Endometrium (tissue), 2 donors: ENCODE measurements at regions not wholly inside any gene's neighbourhood (a gene's known extent, or its start where the extent isn't known, plus 50 kb on each side); places are given as distances from the start of the nearest gene placed in this dataset.
"Not testable (repeated sequence)": the region's sequence is repeated elsewhere in the genome, so short reads cannot be mapped to it uniquely, and the experiment has no call there.

Source experiments
- FAIRE-seq: peaks from 2 replicates; lab custom pipeline; 2012; peaks lifted over from hg19 to GRCh38; lab: Jason Lieb, UNC
- donor health status: control.
- donor health status: control.

DNA sequence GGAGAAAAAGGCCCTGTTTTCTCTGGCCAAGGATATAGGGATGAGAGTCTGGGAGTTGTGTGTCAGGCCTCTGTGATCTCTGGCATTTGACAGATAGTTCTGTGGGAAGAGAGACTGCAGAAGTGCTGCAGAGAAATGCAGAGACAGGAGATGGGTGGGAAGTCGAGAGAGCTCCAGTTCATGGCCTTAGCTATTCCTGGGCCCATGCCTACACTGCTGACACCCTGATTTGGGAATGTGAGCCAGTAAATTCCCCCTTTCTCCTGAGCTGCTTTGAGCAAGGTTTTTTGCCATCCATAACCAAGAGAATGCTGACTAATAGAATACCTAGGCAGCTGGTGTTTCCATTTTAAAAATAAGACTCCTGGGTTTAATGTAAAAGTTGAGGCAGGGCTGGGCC lies 59.3 kb downstream of the EBLN2 start:
- FAIRE-seq: no peak

GRCh38 chr3:73121669-73122331 lies 60.3 kb downstream of the EBLN2 start:
- FAIRE-seq: no peak

- FAIRE-seq: no peak
These were observed 72.6 kb downstream of the EBLN2 start for GRCh38 chr3:73134034-73134433.

DNA sequence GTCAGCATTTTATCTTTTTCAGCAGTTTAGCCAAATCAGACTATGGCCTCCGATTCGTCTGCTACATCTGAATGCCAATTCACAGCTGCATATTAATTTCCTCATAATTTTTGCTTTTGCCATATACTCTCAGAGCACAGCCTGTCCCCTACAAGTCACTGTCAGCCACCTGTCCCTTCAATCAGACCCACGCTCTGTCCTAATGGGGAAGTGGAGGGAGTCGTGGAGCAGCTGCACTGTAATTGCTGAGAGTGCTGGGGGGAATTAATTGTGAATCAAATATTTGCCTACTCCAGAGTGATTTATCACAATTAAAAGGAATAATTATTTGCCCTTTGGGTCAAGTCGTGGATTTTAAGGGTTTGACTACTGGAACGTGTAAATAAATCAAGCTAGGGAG lies 75.5 kb downstream of the EBLN2 start:
- FAIRE-seq: no peak

GRCh38 chr3:73137736-73138403 lies 76.4 kb downstream of the EBLN2 start:
- FAIRE-seq: no peak

DNA sequence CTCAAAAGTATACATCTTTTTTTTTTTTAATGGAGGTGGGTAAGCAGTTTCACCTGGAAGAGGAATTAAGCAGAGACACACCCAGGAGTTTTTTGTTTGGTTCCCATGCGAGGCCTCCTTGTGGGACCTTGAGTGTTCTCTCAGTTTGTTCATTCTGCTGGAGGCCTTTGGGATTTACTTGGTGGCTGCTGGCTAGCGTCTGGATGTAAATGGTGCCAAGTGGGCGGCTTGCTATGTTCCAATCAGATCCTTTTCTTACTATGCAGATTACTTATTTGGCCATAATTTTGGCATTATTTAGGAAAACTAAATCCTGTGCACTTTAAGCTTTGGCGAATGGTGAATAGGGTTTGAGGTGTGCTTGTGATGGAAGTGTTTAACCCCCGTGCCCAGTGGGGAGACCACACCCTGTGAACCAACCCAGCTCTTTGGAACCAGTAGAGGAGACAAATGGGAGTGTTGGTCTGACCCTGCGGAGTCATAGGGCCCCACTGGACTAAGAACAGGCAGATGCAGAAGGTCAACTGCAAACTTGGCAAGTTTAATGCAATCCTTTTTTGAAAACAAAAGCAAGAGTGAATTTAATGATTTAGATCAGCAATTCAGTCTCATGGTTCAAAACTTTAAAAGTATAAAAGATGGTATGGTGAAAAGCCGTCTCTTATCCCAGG lies 79.4 kb downstream of the EBLN2 start:
- FAIRE-seq: no peak

GRCh38 chr3:73141525-73141924 lies 80.1 kb downstream of the EBLN2 start:
- peak; percentile 88 for FAIRE-seq

DNA sequence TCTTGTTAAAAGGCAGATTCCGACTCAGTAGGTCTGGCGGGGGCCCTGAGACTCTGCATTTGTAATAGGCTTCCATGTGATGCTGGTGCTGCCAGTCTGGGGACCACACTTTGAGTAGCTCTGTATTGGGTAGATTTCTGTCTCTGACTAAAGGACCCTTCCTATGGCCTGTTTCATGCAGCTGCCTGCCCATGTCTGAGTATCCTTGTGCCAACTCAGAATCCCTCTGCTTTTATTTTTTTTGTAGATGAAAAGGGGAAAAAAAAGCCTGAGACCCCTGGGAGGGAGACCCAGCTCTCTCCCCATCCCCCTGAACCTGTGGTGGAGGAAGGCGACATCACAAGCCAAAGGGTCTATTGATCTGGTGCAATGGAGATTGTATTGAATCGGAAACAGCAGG lies 81.9 kb downstream of the EBLN2 start:
- FAIRE-seq: no peak

GRCh38 chr3:73143821-73144237 lies 82.4 kb downstream of the EBLN2 start:
- no peak for FAIRE-seq

GRCh38 chr3:73144276-73144675 lies 82.8 kb downstream of the EBLN2 start:
- FAIRE-seq: no peak

GRCh38 chr3:73144828-73145227 lies 83.4 kb downstream of the EBLN2 start:
- no peak for FAIRE-seq

DNA sequence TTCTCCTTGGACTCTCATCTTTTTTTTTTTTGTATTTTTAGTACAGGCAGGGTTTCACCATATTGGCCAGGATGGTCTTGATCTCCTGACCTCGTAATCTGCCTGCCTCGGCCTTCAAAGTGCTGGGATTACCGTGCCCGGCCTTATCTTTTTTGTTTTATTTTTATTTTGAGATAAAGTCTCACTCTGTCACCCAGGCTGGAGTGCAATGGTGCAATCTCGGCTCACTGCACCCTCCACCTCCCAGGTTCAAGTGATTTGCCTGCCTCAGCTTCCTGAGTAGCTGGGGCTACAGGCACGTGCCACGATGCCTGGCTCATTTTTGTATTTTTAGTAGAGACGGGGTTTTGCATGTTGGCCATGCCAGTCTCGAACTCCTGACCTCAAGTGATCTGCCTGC lies 86.0 kb downstream of the EBLN2 start:
- FAIRE-seq: not testable (repeated sequence)

- no peak for FAIRE-seq
These were observed 86.7 kb downstream of the EBLN2 start for GRCh38 chr3:73148206-73148605.

DNA sequence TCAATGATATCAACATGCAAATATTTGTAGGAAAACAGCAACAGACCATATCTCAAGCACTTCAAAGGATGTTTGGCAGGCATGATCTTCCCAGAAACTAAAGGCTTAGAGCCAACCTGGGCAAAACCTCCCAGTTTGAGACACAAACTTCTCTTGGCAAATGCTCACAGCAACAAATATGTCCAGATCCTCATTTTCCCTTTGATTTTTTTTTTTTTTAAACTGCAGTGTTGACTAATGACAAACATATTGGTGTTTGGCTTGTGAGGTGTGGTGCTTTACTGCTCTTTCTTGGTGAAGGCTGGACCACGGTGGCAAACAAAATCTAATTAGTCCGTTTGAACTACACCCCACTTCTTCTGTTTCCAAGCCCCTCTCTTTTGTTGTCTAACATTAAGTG lies 87.2 kb downstream of the EBLN2 start:
- FAIRE-seq: no peak

DNA sequence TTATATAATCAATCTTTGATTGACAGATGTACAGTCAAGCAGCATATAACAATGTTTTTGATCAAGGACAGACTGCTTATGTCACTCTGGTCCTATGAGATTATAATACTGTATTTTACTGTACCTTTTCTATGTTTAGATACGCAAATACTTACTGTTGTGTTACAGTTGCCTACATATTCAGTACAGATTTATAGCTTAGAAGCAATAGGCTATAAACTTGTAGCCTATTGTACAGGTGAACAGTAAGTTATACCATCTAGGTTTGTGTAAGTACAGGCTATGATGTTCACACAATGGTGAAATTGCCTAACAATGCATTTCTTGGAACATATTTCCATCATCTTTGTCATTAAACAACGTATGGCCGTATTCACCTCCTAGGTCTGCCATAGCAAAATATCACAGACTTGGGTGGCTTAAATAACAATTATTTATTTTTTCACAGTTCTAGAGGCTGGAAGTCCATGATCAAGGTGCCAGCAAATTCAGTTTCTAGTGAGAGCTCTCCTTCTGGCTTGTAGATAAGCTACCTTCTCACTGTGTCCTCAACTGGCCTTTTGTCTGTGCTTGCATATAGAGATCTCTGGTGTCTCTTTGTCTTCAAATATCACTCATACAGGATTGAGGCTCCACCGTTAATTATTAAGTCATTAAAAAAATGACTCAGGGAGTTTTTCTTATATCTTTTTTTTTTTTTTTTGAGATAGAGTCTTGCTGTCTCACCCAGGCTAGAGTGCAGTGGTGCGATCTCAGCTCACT lies 89.1 kb downstream of the EBLN2 start:
- no peak for FAIRE-seq

- not testable (repeated sequence) for FAIRE-seq
These were observed 91.1 kb downstream of the EBLN2 start for GRCh38 chr3:73152571-73152970.

DNA sequence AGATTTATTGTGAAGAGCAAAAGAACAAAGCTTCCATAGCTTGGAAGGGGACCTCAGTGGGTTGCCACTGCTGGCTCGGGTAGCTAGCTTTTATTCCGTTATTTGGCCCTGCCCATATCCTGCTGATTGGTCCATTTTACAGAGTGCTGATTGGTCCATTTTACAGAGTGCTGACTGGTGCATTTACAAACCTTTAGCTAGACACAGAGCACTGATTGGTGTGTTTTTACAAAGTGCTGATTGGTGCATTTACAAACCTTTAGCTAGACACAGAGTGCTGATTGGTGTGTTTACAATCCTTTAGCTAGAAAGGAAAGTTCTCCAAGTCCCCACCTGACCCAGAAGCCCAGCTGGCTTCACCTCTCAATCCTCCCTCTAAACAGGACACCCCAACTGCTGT lies 91.6 kb downstream of the EBLN2 start:
- FAIRE-seq: not testable (repeated sequence)

GRCh38 chr3:73154261-73154660 lies 92.8 kb downstream of the EBLN2 start:
- FAIRE-seq: not testable (repeated sequence)

- not testable (repeated sequence) for FAIRE-seq
These were observed 94.0 kb downstream of the EBLN2 start for GRCh38 chr3:73155441-73155840.

DNA sequence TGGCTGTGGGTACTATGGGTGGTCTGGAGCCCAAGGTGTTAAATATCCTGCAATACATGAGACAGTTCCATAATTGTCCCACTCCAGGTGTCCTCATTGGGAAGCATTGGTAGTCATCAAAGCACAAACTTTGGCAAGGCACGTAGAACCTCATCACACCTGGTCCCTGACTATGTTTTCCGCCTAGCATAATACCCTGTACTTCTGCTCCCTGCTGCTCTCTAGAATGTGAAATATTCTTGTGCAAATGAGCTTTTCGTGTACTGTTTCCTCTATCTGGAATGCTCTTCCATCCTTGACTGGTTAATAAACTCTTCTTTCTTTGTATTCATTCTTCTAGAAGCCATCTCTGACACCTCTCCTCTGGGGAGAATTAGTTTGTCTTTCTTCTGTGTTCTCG lies 103.2 kb downstream of the EBLN2 start:
- FAIRE-seq: no peak

GRCh38 chr3:73175698-73176097 lies 114.2 kb downstream of the EBLN2 start:
- FAIRE-seq: no peak

GRCh38 chr3:73176941-73177340 lies 115.5 kb downstream of the EBLN2 start:
- no peak for FAIRE-seq

- no peak for FAIRE-seq
These were observed 116.4 kb downstream of the EBLN2 start for GRCh38 chr3:73177827-73178226.
